ENCODE measurements at regions not wholly inside any gene's neighbourhood (a gene's known extent, or its start where the extent isn't known, plus 50 kb on each side); places are given as distances from the start of the nearest gene placed in this dataset.

DNA sequence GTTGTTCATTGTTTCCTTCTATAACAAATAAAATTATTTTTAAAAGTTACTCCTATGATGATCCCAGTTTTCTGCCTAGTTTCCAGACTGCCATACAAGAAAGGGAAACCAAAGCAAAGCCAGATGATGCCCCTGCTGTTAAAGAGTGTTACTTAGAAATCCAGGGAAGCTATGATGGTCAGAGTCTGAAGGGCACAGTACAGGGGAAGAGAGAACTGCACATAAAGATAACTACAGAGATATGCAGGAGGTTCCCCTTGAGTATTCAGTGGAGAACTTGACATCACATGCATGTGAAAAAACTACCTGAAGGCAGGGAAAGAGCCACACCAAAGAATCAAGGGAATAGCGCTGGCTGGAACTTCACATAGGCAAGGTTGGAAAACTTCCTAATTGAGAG is 494.2 kb upstream of the FSTL5 start:
- H3K4me3 ChIP-seq (ENCODE audit: control insufficient read depth, low read depth, low read length): no peak overlapping the region
- no peak for DNase-seq (ENCODE audit: low read depth)
- TF ChIP-seq, protein P1, sequence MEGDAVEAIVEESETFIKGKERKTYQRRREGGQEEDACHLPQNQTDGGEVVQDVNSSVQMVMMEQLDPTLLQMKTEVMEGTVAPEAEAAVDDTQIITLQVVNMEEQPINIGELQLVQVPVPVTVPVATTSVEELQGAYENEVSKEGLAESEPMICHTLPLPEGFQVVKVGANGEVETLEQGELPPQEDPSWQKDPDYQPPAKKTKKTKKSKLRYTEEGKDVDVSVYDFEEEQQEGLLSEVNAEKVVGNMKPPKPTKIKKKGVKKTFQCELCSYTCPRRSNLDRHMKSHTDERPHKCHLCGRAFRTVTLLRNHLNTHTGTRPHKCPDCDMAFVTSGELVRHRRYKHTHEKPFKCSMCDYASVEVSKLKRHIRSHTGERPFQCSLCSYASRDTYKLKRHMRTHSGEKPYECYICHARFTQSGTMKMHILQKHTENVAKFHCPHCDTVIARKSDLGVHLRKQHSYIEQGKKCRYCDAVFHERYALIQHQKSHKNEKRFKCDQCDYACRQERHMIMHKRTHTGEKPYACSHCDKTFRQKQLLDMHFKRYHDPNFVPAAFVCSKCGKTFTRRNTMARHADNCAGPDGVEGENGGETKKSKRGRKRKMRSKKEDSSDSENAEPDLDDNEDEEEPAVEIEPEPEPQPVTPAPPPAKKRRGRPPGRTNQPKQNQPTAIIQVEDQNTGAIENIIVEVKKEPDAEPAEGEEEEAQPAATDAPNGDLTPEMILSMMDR (conservative IDR thresholded peaks at IDR 0.05; ENCODE audit: control insufficient read depth, insufficient read depth, low read depth, low read length): no peak

DNA sequence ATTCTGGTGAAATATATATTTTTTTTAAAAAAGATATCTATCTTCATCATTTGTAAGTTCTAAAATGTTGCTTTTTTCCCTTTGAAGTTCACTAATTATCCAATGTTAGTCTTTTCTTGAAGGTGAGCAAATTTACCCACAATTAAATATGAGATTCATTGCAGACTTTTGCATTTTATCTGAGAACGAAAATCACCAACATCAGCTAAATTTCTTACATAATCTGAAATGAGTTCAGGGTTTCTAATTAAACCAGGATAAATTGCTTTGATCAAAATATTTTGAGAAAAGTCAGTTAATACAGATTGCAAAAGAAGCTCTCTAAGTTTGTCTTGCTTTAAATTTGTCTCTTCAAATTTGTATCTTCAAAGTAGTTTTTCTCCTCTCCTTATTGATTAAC is 486.4 kb upstream of the FSTL5 start:
- no peak overlapping the region for H3K4me3 ChIP-seq (ENCODE audit: control insufficient read depth, low read depth, low read length)
- DNase-seq (ENCODE audit: low read depth): no peak
- TF ChIP-seq, protein P1 (conservative IDR thresholded peaks at IDR 0.05; ENCODE audit: control insufficient read depth, insufficient read depth, low read depth, low read length): no peak

DNA sequence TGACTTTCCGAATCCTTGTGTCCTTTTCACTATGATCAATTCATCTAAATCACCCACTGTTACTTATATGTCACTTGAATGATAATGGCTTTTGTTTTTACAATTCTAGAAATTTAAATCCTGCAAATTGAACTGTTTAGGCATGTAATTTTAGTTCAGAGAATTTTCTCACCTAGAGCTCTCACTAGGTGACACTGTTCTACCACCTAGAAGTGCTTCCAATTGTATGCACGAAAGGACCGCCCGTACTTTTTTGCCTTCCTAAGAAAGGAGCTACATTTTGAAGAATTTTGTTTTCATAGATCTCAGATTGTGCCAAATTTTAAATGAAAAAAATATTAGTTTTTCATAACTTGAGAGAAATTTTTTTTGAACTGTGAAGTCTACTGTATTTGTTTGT is 481.6 kb upstream of the FSTL5 start:
- TF ChIP-seq, protein P1 (conservative IDR thresholded peaks at IDR 0.05; ENCODE audit: control insufficient read depth, insufficient read depth, low read depth, low read length): no peak
- H3K4me3 ChIP-seq (ENCODE audit: control insufficient read depth, low read depth, low read length): no peak overlapping the region

DNA sequence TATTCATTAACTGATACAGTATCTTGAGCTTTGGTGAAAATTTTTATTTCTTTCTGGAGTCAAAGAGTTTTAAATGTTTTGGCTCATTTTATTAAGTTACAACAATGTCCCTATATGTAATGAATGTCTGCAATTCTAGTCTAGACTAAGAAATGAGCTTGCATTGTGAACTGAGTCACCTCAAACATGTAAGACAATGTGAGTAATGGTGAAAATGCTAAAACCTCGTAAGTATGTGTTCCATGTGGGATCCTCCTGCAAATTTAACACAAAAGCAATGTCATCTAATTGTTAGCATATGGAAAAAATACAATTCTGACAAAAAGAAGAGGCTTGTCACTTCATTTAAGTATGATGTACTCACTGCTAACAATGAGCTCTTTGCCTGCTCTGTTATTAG is 480.5 kb upstream of the FSTL5 start:
- no peak for DNase-seq (ENCODE audit: low read depth)
- TF ChIP-seq, protein P1 (conservative IDR thresholded peaks at IDR 0.05; ENCODE audit: control insufficient read depth, insufficient read depth, low read depth, low read length): no peak
- no peak overlapping the region for H3K4me3 ChIP-seq (ENCODE audit: control insufficient read depth, low read depth, low read length)

More for the DNA sequence above, 481.6 kb upstream of the FSTL5 start:
- DNase-seq (ENCODE audit: low read depth): no peak

DNA sequence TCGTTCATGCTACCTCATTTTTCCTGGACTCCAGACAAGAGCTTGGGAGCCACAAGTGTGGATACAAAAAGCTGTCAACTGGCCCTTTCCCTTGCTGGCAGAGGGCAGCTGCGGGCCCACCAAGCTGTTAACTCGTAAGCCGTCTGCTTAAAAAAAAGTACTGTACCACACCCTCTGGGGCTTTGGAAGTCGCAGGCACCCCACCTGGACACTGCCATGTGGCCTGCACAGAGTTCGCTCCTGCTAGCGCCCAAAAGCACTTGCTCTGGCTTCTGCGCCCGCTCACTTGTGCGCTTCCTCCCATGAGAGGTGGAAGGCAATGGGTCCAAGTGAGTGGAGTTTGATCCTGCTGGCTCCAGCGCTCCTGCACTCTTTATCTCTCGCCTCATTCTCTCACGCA is 476.4 kb upstream of the FSTL5 start:
- H3K4me3 ChIP-seq (ENCODE audit: control insufficient read depth, low read depth, low read length): no peak overlapping the region
- DNase-seq (ENCODE audit: low read depth): no peak
- TF ChIP-seq, protein P1 (conservative IDR thresholded peaks at IDR 0.05; ENCODE audit: control insufficient read depth, insufficient read depth, low read depth, low read length): no peak

DNA sequence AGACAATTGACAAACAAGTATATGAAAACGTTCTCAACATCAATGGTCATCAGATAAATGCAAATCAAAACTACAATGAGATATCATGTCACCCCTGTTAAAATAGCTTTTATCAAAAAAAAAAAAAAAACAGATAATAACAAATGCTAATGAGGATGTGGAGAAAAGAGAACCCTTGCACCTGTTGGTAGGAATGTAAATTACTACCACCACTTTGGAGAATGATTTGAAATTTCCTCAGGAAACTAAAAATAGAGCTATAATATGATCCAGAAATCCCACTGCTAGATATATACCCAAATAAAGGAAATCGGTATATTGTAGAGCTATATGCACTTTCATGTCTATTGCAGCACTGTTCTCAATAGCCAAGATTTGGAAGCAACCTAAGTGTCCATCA is 470.6 kb upstream of the FSTL5 start:
- H3K4me3 ChIP-seq (ENCODE audit: control insufficient read depth, low read depth, low read length): no peak overlapping the region
- TF ChIP-seq, protein P1 (conservative IDR thresholded peaks at IDR 0.05; ENCODE audit: control insufficient read depth, insufficient read depth, low read depth, low read length): no peak
- DNase-seq (ENCODE audit: low read depth): no peak

DNA sequence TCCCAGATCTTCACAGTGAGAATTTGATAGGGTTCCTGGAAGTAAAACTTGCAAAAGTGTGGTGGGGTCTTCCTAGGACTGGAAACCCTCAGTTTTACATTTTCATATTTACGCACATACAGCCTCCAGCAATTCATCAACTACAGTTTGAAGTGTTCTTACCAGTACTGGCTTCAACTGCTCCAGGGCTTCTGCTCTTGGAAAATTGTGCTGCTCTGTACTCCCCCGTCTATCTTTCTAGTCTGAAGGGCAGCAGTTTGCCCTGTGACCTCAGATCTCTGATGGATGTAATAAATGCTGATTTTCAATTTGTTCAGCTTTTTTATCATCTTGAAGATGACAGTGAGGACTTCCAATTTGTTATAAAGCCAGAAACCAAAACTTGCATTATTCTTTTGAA is 458.9 kb upstream of the FSTL5 start:
- TF ChIP-seq, protein P1 (conservative IDR thresholded peaks at IDR 0.05; ENCODE audit: control insufficient read depth, insufficient read depth, low read depth, low read length): no peak

More for the DNA sequence above, 458.9 kb upstream of the FSTL5 start:
- no peak for DNase-seq (ENCODE audit: low read depth)
- H3K4me3 ChIP-seq (ENCODE audit: control insufficient read depth, low read depth, low read length): no peak overlapping the region
